ENCODE measurements at regions not wholly inside any gene's neighbourhood (a gene's known extent, or its start where the extent isn't known, plus 50 kb on each side); places are given as distances from the start of the nearest gene placed in this dataset.

DNA sequence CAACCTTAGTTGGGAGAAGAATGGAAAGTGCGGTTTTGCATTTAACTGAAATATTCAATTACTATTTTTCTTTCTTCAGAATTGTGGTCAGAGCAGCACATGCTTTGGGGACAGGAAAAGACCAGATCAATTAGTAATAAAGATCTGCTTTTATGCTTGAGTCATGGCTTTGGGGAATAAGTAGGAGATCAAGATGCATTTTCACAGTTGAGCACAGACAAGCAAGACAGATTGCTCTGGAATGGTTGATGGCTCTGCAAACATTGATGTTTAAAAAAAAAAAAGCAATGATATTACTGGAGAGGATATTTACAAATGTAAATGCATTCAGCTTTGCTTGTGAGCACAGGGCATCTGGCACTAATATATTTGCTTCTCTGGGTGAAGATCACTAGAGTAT, 224.4 kb upstream of the SASH1 start:
- TF ChIP-seq USF1 (IDR thresholded peaks at IDR 0.05) (no peak), ZBTB7A (IDR thresholded peaks at IDR 0.05; ENCODE audit: low read depth) (no peak), CREB1 (IDR thresholded peaks at IDR 0.05; ENCODE audit: low read depth) (no peak), TAF1 (IDR thresholded peaks at IDR 0.05; ENCODE audit: low read depth) (no peak), FOXM1 (IDR thresholded peaks at IDR 0.05; ENCODE audit: borderline replicate concordance, low read depth) (no peak), EP300 (IDR thresholded peaks at IDR 0.05; ENCODE audit: borderline replicate concordance) (no peak), NFIC (IDR thresholded peaks at IDR 0.05) (no peak), YY1 (IDR thresholded peaks at IDR 0.05; ENCODE audit: low read depth) (no peak), RAD21 (IDR thresholded peaks at IDR 0.05; ENCODE audit: low read depth) (no peak), TEAD4 (IDR thresholded peaks at IDR 0.05) (no peak)
- TF ChIP-seq, protein P1, sequence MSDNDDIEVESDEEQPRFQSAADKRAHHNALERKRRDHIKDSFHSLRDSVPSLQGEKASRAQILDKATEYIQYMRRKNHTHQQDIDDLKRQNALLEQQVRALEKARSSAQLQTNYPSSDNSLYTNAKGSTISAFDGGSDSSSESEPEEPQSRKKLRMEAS (IDR thresholded peaks at IDR 0.05): no peak

Measured in Ishikawa (cell line).